GM12872 (cell line): ENCODE measurements at regions not wholly inside any gene's neighbourhood (a gene's known extent, or its start where the extent isn't known, plus 50 kb on each side); places are given as distances from the start of the nearest gene placed in this dataset.

Source experiments
- TF ChIP-seq, protein P1 (sequence below): IDR thresholded peaks from 3 replicates; pipeline ENCODE4 v1.5.1; 2011; ENCODE audit warnings: low read depth, mild to moderate bottlenecking, low read length, moderate library complexity; ENCODE audit not compliant: insufficient read depth

DNA sequence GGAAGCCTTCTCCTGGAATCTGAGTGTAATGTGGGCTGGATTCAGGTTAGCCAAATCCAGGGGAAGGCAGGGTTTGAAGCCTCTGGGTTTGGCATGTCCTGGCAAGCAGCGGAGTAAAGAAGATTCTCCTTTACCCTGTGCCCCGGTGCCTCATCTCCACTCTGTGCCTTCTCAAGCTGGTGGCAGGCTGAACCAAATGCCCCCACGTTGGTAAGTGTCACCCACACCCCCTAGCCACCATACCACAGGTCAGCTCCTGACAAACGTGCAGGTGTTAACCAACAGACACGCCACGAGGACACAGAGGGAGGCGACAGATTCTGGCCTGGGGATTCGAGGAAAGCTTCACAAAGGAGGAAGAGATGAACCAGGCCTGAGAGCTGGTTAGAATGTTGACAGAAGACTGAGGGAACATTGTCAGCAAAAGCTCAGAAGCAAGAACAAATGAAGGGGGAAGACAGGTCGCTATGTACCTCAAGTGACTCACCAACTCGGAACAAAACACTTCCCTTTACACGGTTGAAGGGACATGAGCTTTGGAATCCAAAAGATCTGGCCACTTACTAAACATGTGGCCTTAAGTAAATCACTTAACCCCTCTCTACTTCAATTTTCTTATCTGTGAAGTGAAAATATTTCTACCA, 85.2 kb upstream of the LCLAT1 start:
- TF ChIP-seq, protein P1, sequence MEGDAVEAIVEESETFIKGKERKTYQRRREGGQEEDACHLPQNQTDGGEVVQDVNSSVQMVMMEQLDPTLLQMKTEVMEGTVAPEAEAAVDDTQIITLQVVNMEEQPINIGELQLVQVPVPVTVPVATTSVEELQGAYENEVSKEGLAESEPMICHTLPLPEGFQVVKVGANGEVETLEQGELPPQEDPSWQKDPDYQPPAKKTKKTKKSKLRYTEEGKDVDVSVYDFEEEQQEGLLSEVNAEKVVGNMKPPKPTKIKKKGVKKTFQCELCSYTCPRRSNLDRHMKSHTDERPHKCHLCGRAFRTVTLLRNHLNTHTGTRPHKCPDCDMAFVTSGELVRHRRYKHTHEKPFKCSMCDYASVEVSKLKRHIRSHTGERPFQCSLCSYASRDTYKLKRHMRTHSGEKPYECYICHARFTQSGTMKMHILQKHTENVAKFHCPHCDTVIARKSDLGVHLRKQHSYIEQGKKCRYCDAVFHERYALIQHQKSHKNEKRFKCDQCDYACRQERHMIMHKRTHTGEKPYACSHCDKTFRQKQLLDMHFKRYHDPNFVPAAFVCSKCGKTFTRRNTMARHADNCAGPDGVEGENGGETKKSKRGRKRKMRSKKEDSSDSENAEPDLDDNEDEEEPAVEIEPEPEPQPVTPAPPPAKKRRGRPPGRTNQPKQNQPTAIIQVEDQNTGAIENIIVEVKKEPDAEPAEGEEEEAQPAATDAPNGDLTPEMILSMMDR = no peak

DNA sequence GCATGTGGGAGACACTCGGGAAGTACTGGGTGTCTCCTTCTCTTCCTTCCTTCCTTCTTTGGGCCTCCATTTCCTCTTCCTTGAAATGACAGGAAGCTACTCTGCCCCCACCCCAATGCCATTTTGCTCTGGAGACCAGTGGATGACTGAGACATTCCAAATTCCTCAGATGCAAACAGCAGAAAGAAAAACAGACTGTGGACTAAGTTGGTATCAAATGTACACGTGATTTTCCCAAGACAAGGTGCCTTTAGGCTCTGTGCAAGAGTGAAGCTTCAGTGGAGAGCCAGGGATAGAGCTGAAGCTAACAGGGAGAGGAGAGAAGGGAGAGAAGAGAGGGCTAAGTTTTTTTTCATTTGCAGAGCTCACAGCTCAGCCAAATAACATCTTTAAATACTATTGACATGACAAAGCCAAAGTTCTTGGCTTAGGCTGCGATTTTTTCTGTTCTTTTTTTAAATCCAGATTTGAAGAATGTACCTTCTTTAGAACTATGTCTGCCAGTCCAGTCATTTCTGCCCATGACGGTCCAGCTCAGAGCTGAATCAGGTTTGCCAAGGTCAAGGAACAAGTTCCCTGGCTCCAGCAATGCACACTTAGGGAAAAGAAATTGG, 84.5 kb upstream of the LCLAT1 start:
- TF ChIP-seq, protein P1 = no peak

GRCh38 chr2:30363406-30363805, 83.6 kb upstream of the LCLAT1 start:
- TF ChIP-seq, protein P1 = no peak

- TF ChIP-seq, protein P1 = no peak
Measured at GRCh38 chr2:30365201-30365600, 81.8 kb upstream of the LCLAT1 start.

DNA sequence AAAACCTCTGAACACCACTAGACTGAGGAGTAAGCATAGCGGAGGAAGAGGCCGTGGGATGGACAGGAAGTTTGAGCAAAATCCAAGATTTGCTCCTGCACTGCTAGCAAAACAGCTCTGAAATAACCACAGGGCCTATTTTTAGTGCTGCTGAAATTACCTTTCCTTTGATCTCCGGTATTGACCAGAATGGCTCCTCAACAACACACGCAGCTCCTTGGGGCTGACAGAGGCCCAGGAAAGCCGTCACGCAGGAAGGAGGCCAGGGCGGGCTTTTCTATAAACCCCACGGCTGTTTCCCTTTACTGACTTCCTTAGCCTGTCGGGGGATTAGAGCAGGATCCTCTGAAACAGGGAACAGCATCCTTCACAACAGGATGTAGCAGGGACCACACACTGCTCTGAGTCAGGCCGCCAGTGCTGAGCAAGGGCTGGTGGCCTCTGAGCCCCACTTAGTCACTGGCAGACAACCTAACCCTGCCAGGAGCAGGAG, 80.8 kb upstream of the LCLAT1 start:
- TF ChIP-seq, protein P1 = no peak

- TF ChIP-seq, protein P1 = no peak
Measured at GRCh38 chr2:30367232-30368070, 79.6 kb upstream of the LCLAT1 start.

DNA sequence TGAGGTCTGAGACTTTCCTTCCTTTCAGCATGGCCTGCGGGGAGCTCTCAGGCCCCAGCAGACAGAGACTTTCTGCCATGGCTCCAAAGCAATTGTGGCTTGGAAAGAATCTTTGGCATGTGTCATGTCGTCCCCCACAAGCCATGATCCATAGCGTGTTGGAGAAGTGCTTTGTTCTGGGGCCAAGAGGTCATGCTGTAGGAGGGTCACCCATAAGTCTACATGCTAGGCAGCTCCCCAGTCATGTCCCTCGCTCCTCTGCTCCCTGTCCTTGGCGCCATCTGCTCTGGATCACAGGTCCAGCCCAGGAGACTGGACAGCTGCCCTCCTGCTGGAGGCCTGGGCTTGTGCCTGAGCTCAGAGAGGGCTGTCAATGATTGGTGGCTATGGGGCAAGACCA, 78.8 kb upstream of the LCLAT1 start:
- TF ChIP-seq, protein P1 = no peak
